ENCODE measurements at regions not wholly inside any gene's neighbourhood (a gene's known extent, or its start where the extent isn't known, plus 50 kb on each side); places are given as distances from the start of the nearest gene placed in this dataset.

- TF ChIP-seq CTCF (IDR thresholded peaks at IDR 0.05) (no peak), EZH2 (IDR thresholded peaks at IDR 0.05; ENCODE audit: borderline replicate concordance, insufficient read depth, low read depth, low read length, poor library complexity, severe bottlenecking) (no peak)
Observed at GRCh38 chr1:200332716-200333115, 77.1 kb downstream of the ZNF281 start.
